Suprapubic skin (tissue), 4 donors: ENCODE measurements at regions not wholly inside any gene's neighbourhood (a gene's known extent, or its start where the extent isn't known, plus 50 kb on each side); places are given as distances from the start of the nearest gene placed in this dataset.

Experiments used
- CTCF ChIP-seq, 2 donors: fragments of 200-600 bp in 1 of 2; fragments of 450-650 bp in 1 of 2; sonication (generic) in 1 of 2; IDR thresholded peaks; one replicate each; pipeline ENCODE4 v1.5.1; 2016 to 2019; ENCODE audit warnings: antibody characterized with exemption in 2 of 2, mild to moderate bottlenecking in 1 of 2, moderate library complexity in 1 of 2
- EP300 ChIP-seq: sonication (generic); formaldehyde crosslinking; IDR thresholded peaks from one replicate; pipeline ENCODE4 v1.6.1; 2017; ENCODE audit warnings: antibody characterized with exemption
- POLR2A ChIP-seq, 2 donors: fragments of 450-650 bp; IDR thresholded peaks; one replicate each; pipeline ENCODE4 v1.6.1; 2017; ENCODE audit warnings: antibody characterized with exemption in 2 of 2, mild to moderate bottlenecking in 2 of 2, moderate library complexity in 2 of 2
- POLR2AphosphoS5 ChIP-seq, 3 donors: sonication (generic); formaldehyde crosslinking; IDR thresholded peaks; one replicate each; pipeline ENCODE4 v1.6.1; 2017; ENCODE audit warnings: antibody characterized with exemption in 3 of 3

- TF ChIP-seq CTCF (IDR thresholded peaks at IDR 0.05) (no peak), POLR2AphosphoS5 (IDR thresholded peaks at IDR 0.05) (no peak), POLR2A (IDR thresholded peaks at IDR 0.05) (no peak), EP300 (no peak)
Observed at GRCh38 chr22:34687116-34687515, 378.8 kb upstream of the ISX start.
